Endodermal cell (in vitro differentiated cells): ENCODE measurements at regions not wholly inside any gene's neighbourhood (a gene's known extent, or its start where the extent isn't known, plus 50 kb on each side); places are given as distances from the start of the nearest gene placed in this dataset.

Source experiments
- DNase-seq: peaks from one replicate; pipeline ENCODE4 v3.0.0-alpha.2; 2017
- H3K27ac ChIP-seq: 2 replicates; pipeline ENCODE4 v1.5.1; 2013; ENCODE audit warnings: mild to moderate bottlenecking, low read depth, low read length, moderate library complexity
- H3K27me3 ChIP-seq: 2 replicates; pipeline ENCODE4 v1.6.1; 2013; ENCODE audit warnings: mild to moderate bottlenecking, low read length, moderate library complexity; ENCODE audit not compliant: insufficient read depth, control insufficient read depth, poor library complexity, severe bottlenecking
- H3K36me3 ChIP-seq: 2 replicates; pipeline ENCODE4 v1.7.0; 2013; ENCODE audit warnings: mild to moderate bottlenecking, low read length, moderate library complexity; ENCODE audit not compliant: control insufficient read depth, insufficient read depth
- H3K4me1 ChIP-seq: one replicate; pipeline ENCODE4 v1.7.0; 2013; ENCODE audit warnings: low read length; ENCODE audit not compliant: control insufficient read depth, insufficient read depth
- H3K4me3 ChIP-seq: 2 replicates; pipeline ENCODE4 v1.5.1; 2013; ENCODE audit warnings: mild to moderate bottlenecking, low read length, moderate library complexity
- H3K9ac ChIP-seq: 2 replicates; pipeline ENCODE4 v1.6.1; 2013; ENCODE audit warnings: mild to moderate bottlenecking, low read length, moderate library complexity; ENCODE audit not compliant: poor library complexity, severe bottlenecking; ENCODE audit errors: extremely low read depth
- H3K9me3 ChIP-seq: 2 replicates; pipeline ENCODE4 v1.6.1; 2013; ENCODE audit warnings: mild to moderate bottlenecking, low read length, moderate library complexity; ENCODE audit not compliant: control insufficient read depth
- H3K27ac Mint-ChIP-seq: 2 replicates; pipeline ENCODE4 v1.8.0; 2020; ENCODE audit warnings: mixed read lengths
- H3K27me3 Mint-ChIP-seq: 2 replicates; pipeline ENCODE4 v1.8.0; 2021; ENCODE audit warnings: mild to moderate bottlenecking, mixed read lengths; ENCODE audit not compliant: insufficient read depth
- H3K36me3 Mint-ChIP-seq: 2 replicates; pipeline ENCODE4 v1.8.0; 2020; ENCODE audit warnings: low read depth, mixed read lengths
- H3K4me1 Mint-ChIP-seq: 2 replicates; pipeline ENCODE4 v1.8.0; 2020; ENCODE audit warnings: mixed read lengths
- H3K4me3 Mint-ChIP-seq: 2 replicates; pipeline ENCODE4 v1.8.0; 2020; ENCODE audit warnings: mild to moderate bottlenecking, moderate library complexity, mixed read lengths
- H3K9me3 Mint-ChIP-seq: 2 replicates; pipeline ENCODE4 v1.8.0; 2020; ENCODE audit warnings: mild to moderate bottlenecking, mixed read lengths
- WGBS, 2 experiments: methylation state at CpG; one replicate each; pipeline versions ENCODE4 v1.1.5 to v1.1.7; 2013; ENCODE audit warnings: missing lambda C conversion rate in 2 of 2, mixed read lengths in 1 of 2; ENCODE audit not compliant: insufficient coverage in 1 of 2, insufficient read length in 1 of 2; 5-methylcytosine and 5-hydroxymethylcytosine counted together
- TF ChIP-seq, protein P1 (sequence below): fragments of 200-600 bp; sonication (generic); conservative IDR thresholded peaks from 2 replicates; pipeline ENCODE4 v1.5.0; 2021; ENCODE audit warnings: antibody characterized with exemption, mild to moderate bottlenecking

DNA sequence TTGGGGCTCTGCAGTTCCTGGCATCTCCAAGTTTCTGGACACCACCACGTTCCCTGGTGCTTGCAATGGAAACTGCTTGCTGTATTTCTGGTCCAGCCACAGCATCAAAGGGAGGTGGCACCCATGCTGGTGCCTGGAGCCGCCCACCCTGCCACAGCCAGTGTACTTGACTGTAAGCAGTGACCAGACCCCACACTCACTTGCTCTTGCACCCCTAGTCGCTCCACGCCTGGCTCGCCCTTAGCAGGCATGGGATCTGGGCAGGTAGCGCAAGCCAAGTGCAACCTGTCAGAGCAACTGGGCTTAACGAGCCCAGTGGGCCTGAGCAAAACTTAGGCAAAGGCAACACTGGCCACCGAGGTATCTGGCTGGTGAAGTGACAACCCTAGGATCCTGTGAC lies 648.2 kb upstream of the PCDH9 start:
- Mint-ChIP-seq H3K4me3 (no peak overlapping the region), H3K9me3 (no peaks in the 10 kb centered on the region), H3K27me3 (no peaks in the 10 kb centered on the region), H3K36me3 (no peaks in the 10 kb centered on the region), H3K27ac (no peak overlapping the region), H3K4me1 (peaks cover 2% of the 10 kb centered on the region)
- Histone ChIP-seq H3K9me3 (peaks cover 5% of the 10 kb centered on the region), H3K36me3 (no peaks in the 10 kb centered on the region), H3K4me1 (no peaks in the 10 kb centered on the region), H3K27ac (no peak overlapping the region), H3K9ac (no peak overlapping the region), H3K4me3 (no peak overlapping the region), H3K27me3 (no peaks in the 10 kb centered on the region)
- TF ChIP-seq, protein P1, sequence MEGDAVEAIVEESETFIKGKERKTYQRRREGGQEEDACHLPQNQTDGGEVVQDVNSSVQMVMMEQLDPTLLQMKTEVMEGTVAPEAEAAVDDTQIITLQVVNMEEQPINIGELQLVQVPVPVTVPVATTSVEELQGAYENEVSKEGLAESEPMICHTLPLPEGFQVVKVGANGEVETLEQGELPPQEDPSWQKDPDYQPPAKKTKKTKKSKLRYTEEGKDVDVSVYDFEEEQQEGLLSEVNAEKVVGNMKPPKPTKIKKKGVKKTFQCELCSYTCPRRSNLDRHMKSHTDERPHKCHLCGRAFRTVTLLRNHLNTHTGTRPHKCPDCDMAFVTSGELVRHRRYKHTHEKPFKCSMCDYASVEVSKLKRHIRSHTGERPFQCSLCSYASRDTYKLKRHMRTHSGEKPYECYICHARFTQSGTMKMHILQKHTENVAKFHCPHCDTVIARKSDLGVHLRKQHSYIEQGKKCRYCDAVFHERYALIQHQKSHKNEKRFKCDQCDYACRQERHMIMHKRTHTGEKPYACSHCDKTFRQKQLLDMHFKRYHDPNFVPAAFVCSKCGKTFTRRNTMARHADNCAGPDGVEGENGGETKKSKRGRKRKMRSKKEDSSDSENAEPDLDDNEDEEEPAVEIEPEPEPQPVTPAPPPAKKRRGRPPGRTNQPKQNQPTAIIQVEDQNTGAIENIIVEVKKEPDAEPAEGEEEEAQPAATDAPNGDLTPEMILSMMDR = no peak
- DNase-seq = no peak
- 94 to 100% methylated on average over 2 to 8 of the region's 8 CpGs for WGBS, 2 experiments

DNA sequence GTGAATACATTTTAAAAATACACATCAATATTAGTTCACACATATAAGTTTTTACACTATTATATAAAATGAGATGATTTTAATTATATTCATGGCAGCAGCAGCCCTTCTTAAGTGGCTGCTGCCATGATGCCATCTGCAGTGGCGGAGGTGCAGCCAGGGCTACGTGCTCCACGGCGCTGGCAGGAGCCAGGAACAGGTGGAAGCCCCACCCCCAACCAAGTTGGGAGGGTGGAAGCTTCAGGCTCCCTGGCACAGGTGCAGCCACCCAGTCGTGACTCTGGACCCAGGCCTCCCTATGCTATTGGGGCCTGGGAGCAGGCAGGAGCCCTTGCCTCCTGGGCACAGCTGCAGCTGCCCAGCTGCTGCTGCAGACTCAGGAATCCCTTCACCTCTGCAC lies 646.9 kb upstream of the PCDH9 start:
- Histone ChIP-seq H3K4me3 (no peak overlapping the region), H3K27me3 (no peaks in the 10 kb centered on the region), H3K9ac (no peak overlapping the region), H3K9me3 (peaks cover 5% of the 10 kb centered on the region), H3K4me1 (peaks cover 6% of the 10 kb centered on the region), H3K27ac (no peak overlapping the region), H3K36me3 (no peaks in the 10 kb centered on the region)
- TF ChIP-seq, protein P1 = no peak
- Mint-ChIP-seq H3K4me3 (no peak overlapping the region), H3K9me3 (no peaks in the 10 kb centered on the region), H3K27me3 (no peaks in the 10 kb centered on the region), H3K4me1 (peaks cover 11% of the 10 kb centered on the region), H3K27ac (no peak overlapping the region), H3K36me3 (no peaks in the 10 kb centered on the region)
- WGBS, 2 experiments = 97 to 100% methylated on average over 4 to 5 of the region's 5 CpGs
- no peak for DNase-seq

DNA sequence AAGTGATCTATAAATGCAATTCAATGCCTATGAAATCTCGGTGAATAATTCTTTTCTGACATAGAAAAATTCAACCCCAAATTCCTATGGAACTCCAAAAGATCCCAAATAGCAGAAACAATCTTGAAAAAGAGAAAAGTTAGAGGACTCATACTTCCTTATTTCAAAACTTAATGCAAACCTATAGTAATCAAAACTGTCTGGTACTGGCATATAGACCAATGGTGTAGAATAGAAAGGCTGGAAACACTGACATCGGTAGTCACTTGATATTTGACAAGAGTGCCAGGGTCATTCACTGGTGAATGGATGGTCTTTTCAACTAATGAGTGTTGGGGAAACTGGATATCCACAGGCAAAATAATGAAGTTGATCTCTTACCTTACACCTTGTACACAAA lies 637.1 kb upstream of the PCDH9 start:
- peaks cover 14% of the 10 kb centered on the region for H3K9me3 ChIP-seq
- Mint-ChIP-seq H3K27me3 (no peaks in the 10 kb centered on the region), H3K36me3 (peaks cover 3% of the 10 kb centered on the region), H3K4me1 (peaks cover 6% of the 10 kb centered on the region), H3K4me3 (no peak overlapping the region), H3K27ac (no peak overlapping the region), H3K9me3 (peaks cover 8% of the 10 kb centered on the region)
- H3K36me3 ChIP-seq = no peaks in the 10 kb centered on the region
- no peak overlapping the region for H3K9ac ChIP-seq
- no peak for DNase-seq
- H3K27me3 ChIP-seq = no peaks in the 10 kb centered on the region
- no peaks in the 10 kb centered on the region for H3K4me1 ChIP-seq
- TF ChIP-seq, protein P1 = no peak
- WGBS, 2 experiments = 83 to 93% methylated on average over 1 to 2 of the region's 2 CpGs
- H3K27ac ChIP-seq = no peak overlapping the region
- no peak overlapping the region for H3K4me3 ChIP-seq
